ENCODE measurements at regions not wholly inside any gene's neighbourhood (a gene's known extent, or its start where the extent isn't known, plus 50 kb on each side); places are given as distances from the start of the nearest gene placed in this dataset.

DNA sequence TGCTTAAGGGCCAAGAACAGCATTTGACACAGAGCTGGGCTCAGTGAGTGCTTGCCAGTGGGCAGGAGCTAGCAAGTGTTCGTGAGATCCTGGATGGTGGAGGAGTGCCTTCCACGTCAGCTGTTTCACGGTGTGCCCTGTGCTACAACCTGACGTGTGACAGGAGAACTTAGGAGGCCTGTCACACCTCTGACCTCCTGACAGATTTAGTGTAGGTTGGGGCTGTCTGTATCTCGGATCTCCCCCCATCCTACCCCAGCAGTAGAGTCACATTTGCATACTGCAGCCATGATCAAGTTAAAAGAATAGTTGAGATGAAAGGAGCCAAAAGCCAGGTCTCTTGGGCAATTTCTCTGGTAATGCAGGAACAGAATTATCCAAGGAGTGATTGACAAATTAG is 200.8 kb upstream of the CHD6 start:
- Mint-ChIP-seq H3K9me3 (ENCODE audit: low read depth) (no peaks in the 10 kb centered on the region), H3K4me1 (ENCODE audit: low read depth) (no peaks in the 10 kb centered on the region), H3K27me3 (peaks cover 3% of the 10 kb centered on the region), H3K4me3 (no peak overlapping the region), H3K27ac (no peak overlapping the region), H3K36me3 (no peaks in the 10 kb centered on the region)

DNA sequence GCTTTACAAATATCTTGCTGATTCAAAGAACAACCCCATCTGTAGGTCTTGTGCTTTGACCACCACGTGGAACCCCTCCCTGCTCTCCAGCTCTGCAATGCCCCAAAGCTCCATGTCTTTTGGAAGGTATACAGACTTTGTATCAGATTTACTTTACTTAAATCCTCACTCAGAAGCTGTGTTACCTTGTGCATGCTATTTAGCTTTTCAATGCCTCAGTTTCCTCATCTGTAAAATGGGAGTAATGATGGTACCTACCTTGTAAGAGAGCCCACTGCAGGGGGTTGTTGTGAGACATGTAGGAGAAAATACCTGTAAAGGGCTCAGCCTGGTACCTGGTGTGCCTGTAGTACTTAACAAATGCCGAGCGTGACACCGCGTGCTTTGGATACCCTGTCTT is 200.2 kb upstream of the CHD6 start:
- no peak overlapping the region for H3K27ac Mint-ChIP-seq
- H3K36me3 Mint-ChIP-seq, result no peaks in the 10 kb centered on the region
- peaks cover 3% of the 10 kb centered on the region for H3K27me3 Mint-ChIP-seq
- no peaks in the 10 kb centered on the region for H3K9me3 Mint-ChIP-seq (ENCODE audit: low read depth)
- H3K4me3 Mint-ChIP-seq, result no peak overlapping the region
- no peaks in the 10 kb centered on the region for H3K4me1 Mint-ChIP-seq (ENCODE audit: low read depth)

DNA sequence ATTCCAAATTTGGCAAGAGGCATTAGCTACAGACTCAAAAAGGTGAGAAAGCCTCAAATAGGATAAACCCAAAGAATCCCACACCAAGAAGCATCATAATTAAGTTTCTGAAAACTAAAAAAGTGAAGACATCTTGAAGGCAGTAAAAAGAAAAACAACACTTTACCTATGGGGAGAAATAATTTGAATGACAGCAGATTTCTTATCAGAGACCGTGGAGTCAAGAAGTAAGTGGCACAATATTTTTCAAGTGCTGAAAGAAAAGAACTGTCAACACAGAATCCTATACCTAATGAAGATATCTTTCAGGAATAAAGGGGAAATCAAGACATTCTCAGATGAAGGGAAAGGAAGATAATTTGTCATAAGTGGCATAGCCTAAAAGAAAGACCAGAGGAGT is 193.3 kb upstream of the CHD6 start:
- H3K27me3 Mint-ChIP-seq, result peaks cover 5% of the 10 kb centered on the region
- no peak overlapping the region for H3K27ac Mint-ChIP-seq
- H3K4me3 Mint-ChIP-seq, result no peak overlapping the region
- H3K9me3 Mint-ChIP-seq (ENCODE audit: low read depth), result peaks cover 9% of the 10 kb centered on the region
- H3K36me3 Mint-ChIP-seq, result no peaks in the 10 kb centered on the region
- H3K4me1 Mint-ChIP-seq (ENCODE audit: low read depth), result no peaks in the 10 kb centered on the region

DNA sequence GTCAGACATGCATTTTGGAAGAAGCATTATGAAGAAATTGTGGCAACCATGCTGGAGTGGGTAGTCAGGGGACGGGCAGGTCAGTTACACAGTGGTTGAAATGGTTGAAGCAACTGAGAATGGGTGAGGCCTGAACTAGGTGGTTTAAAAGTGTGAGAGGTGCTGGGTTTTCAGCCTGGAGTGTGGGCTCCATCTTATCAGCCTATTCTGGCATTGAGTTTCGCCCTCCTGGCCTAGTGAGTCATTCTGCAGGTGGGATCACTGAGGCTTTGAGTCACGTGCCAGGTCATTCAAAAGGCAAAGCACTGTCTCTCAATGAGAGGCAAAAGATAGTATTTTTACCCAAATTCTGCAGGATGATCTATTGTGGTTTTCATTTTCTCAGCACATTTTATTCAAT is 181.9 kb upstream of the CHD6 start:
- Mint-ChIP-seq H3K4me1 (ENCODE audit: low read depth) (no peaks in the 10 kb centered on the region), H3K4me3 (no peak overlapping the region), H3K27ac (no peak overlapping the region), H3K27me3 (peaks cover 4% of the 10 kb centered on the region), H3K36me3 (no peaks in the 10 kb centered on the region), H3K9me3 (ENCODE audit: low read depth) (no peaks in the 10 kb centered on the region)

DNA sequence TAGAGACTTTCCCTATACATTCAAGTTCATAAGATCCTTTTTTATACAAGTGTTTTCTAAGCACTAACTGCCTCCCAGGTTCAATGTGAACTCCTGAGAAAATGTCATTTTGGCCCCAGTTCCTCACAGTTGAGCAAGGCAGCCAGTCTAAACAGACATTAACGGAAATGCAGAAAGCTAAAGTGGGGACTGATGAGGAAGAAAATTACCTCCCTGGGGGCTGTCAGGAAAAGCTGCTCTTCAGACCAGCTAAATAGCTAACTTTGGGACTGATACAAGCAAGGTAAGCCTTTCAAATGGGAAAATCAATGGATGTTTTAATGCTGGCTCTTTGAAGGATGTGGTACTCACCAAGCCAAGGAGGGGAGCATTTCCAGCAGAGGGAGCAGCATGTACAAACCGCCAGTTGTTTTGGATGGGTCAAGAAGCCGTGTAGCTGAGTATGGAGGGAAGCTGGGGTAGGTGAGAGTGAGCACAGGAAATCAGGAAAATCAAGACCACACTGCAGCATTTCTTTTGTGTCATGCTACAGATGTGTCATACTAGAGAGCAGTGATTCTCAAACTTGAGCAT is 180.8 kb upstream of the CHD6 start:
- no peak overlapping the region for H3K27ac Mint-ChIP-seq
- no peak overlapping the region for H3K4me3 Mint-ChIP-seq
- no peaks in the 10 kb centered on the region for H3K4me1 Mint-ChIP-seq (ENCODE audit: low read depth)
- no peaks in the 10 kb centered on the region for H3K9me3 Mint-ChIP-seq (ENCODE audit: low read depth)
- H3K36me3 Mint-ChIP-seq, result peaks cover 2% of the 10 kb centered on the region
- peaks cover 7% of the 10 kb centered on the region for H3K27me3 Mint-ChIP-seq

DNA sequence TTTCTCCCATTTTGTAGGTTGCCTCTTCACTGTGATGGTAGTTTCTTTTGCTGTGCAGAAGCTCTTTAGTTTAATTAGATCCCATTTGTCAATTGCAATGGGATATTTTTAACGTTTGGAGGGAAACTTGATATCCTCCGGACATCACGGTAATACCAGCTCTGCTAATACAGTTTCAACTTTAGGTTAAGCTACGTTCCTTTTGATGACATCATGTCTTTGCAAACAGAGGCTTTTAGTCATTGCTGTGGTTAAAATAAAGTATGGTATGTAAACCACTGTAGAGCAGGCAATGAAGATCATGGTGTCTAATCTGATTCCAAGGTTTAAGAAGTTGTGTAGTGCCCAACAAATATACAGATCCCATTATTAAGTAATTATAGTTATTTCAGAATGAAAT is 168.0 kb upstream of the CHD6 start:
- Mint-ChIP-seq H3K27ac (no peak overlapping the region), H3K36me3 (no peaks in the 10 kb centered on the region), H3K4me3 (no peak overlapping the region), H3K9me3 (ENCODE audit: low read depth) (no peaks in the 10 kb centered on the region), H3K4me1 (ENCODE audit: low read depth) (no peaks in the 10 kb centered on the region), H3K27me3 (peaks cover 14% of the 10 kb centered on the region)

DNA sequence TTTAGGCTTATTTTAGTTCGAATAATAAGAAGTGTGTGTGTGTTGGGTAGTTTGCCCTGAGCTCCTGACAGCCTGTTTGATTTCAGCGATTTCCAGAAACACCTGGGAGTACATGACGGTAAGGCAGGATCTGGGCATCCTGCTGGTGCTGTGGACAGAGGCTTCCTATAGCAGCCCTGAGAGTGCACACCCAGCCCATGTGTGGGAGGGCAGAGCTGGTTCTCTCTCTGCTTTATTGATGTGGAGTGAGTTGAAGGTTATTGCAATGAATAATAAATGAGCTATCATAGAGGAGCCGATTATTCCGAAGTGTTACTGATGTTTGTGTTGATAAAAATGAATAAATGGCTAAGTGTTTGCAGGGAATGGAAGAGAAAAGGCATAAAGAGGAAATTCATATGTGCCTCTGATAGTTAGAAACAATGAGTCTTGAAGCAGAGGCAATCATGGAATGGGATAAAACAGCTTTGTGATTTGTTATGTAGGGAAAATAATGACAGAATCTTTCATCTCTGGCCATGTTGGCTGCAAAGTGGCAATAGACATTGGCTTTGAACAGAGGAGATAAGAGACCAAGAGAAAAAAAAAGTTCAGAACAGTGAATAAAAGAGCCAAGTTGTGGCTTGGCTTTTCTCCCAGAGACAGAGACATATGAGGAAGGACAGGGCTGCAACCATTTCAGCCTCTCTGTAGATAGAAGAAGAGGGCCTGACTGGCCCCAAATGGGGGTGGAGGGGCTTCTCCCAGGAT is 166.2 kb upstream of the CHD6 start:
- Mint-ChIP-seq H3K9me3 (ENCODE audit: low read depth) (no peaks in the 10 kb centered on the region), H3K27me3 (peaks cover 6% of the 10 kb centered on the region), H3K36me3 (no peaks in the 10 kb centered on the region), H3K4me1 (ENCODE audit: low read depth) (no peaks in the 10 kb centered on the region), H3K27ac (no peak overlapping the region), H3K4me3 (no peak overlapping the region)

DNA sequence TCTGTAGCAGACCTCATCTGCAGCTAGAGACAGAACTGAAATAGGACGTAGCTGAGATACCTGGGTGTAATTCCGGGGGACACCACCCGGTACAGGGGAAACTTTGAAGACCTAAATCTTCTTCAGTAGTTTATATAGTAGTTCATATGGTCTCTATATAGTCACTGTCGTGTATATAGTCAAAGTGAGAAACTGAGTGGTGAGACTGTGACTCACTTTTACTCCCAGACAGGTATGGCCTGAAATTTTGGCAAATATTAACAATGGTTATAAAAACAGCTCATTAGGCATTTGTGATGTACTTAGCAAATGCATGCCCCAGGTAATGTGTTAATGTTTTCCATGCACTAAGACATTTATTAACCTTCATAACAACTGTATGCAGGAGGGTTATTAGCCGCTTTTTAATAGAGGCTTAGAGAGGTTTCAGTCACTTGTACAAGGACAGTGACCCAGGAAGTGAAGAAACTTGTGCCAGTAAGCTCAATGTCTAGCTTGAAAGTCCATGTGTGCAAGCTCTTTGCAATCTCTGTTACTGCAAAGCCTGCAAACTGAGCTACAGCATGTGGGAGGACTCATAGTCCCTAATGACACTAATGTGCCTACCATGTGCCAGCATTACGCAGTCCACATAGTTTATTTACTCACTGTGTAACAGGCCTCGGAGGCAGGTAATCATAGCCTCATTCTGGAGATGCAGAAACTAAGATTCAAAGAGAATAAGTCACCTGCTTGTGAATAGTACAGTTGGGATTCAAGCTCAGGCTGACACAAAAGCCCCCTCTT is 165.4 kb upstream of the CHD6 start:
- Mint-ChIP-seq H3K27ac (no peak overlapping the region), H3K9me3 (ENCODE audit: low read depth) (no peaks in the 10 kb centered on the region), H3K4me1 (ENCODE audit: low read depth) (no peaks in the 10 kb centered on the region), H3K36me3 (no peaks in the 10 kb centered on the region), H3K4me3 (no peak overlapping the region), H3K27me3 (peaks cover 7% of the 10 kb centered on the region)

DNA sequence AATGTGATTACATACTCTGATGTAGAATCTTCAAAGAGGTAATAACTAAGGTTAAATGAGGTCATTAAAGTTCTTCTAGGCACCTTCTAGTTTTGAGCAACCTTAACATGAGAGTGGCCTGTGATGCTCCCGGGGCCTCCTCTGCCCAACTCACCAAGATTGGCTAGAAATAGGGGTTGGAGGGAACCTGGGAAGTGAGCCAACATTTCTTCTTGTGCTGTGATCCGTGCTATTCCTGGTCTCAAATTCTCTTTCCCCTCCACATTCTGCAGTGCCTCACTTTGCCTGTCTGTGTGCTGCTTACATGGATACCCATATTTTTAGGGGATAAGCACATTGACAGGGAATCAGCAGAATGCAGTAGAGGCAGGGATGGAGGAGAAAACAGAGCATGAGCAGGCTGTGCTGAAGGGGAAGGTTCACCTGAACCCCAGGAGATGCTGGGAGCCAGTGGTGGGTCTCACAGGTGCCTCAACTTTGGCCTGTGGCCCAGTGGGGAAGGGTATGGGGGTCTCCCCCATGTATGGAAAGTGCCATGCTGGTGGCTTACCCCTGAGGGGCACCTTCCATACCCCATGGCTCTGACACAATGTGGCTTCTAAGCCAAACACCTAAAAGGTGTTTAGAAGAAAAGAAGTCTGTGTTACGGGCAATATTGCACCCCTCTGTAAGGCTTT is 164.7 kb upstream of the CHD6 start:
- H3K4me1 Mint-ChIP-seq (ENCODE audit: low read depth), result no peaks in the 10 kb centered on the region
- H3K27me3 Mint-ChIP-seq, result peaks cover 6% of the 10 kb centered on the region
- no peak overlapping the region for H3K27ac Mint-ChIP-seq
- H3K9me3 Mint-ChIP-seq (ENCODE audit: low read depth), result no peaks in the 10 kb centered on the region
- no peaks in the 10 kb centered on the region for H3K36me3 Mint-ChIP-seq
- no peak overlapping the region for H3K4me3 Mint-ChIP-seq

DNA sequence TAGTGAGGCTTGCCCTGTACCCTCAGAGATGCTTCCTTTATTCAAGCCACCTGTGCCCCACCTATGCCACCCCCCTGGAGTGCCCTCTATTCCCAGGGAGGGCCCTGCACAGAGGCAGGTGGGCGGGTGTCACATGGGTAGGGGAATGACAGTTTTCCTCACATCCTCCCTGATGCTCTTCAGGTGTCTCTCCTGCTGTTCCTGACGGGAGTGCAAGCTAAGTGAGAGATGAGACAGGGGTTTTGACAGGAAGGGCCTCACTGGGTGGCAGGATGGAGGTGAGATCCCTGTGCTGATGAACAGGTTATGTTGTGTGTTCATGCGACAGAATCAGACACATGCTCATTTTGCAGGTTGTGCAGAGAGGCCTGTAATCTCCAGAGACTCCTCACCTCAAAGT is 164.1 kb upstream of the CHD6 start:
- Mint-ChIP-seq H3K36me3 (no peaks in the 10 kb centered on the region), H3K9me3 (ENCODE audit: low read depth) (no peaks in the 10 kb centered on the region), H3K27ac (no peak overlapping the region), H3K27me3 (peaks cover 6% of the 10 kb centered on the region), H3K4me3 (no peak overlapping the region), H3K4me1 (ENCODE audit: low read depth) (no peaks in the 10 kb centered on the region)

DNA sequence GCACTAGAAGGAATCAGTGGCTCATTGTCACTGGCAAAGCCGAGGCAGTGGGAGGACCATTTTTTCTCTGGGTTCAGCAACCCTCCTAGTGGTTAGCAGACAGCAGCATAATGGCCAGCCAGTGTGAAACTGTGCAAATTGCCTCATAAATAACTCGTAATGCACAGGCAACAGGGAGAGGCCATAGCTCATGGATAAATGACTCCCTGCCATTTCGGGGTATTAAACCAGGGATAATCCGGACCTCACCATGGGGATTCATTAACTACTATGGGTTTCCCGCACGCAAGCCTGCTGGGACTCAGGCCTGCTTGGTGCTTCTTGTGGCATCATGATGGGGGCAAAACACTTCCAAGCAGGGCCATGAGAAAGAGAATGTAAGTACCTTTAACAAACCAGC is 158.2 kb upstream of the CHD6 start:
- no peaks in the 10 kb centered on the region for H3K36me3 Mint-ChIP-seq
- peaks cover 14% of the 10 kb centered on the region for H3K27me3 Mint-ChIP-seq
- H3K4me1 Mint-ChIP-seq (ENCODE audit: low read depth), result no peaks in the 10 kb centered on the region

DNA sequence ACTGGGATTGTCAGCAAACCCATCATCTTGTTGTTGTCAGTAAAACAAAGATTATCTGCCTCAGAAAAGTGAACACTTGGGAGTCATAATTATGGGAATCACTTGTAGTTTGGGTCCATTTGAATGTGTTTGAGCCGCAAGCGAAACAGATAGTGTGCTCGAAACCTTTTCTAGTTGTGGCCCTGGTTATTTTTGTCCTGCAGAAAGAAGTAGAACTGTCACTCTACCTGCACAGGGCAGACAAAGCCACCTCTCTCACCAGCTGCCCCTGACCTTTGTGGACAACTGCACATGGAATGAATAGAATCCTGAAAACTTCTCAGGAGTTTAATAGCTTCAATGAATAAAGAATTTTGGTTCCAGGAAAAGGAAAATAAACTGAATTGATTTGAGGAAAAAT is 156.1 kb upstream of the CHD6 start:
- peaks cover 14% of the 10 kb centered on the region for H3K27me3 Mint-ChIP-seq
- no peak overlapping the region for H3K27ac Mint-ChIP-seq
- H3K36me3 Mint-ChIP-seq, result no peaks in the 10 kb centered on the region
- no peaks in the 10 kb centered on the region for H3K4me1 Mint-ChIP-seq (ENCODE audit: low read depth)
- H3K4me3 Mint-ChIP-seq, result no peak overlapping the region
- no peaks in the 10 kb centered on the region for H3K9me3 Mint-ChIP-seq (ENCODE audit: low read depth)

More for the DNA sequence above, 158.2 kb upstream of the CHD6 start:
- Mint-ChIP-seq H3K4me3 (no peak overlapping the region), H3K27ac (no peak overlapping the region), H3K9me3 (ENCODE audit: low read depth) (no peaks in the 10 kb centered on the region)

DNA sequence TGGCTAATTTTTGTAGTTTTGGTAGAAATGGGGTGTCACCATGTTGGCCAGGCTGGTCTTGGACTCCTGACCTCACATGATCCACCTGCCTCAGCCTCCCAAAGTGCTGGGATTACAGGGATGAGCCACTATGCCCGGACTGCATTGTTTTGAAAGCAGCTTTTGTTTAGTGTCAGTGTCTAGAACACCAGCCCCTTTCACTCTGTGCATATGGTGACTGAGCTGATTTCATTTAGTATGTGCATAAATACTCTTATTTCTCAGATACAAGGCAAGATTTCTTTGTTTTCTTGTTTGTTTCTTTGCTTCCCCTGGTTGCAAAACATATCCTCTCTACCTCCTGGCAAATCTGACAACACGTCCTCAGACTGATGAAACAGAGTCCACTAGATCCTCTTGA is 152.8 kb upstream of the CHD6 start:
- Mint-ChIP-seq H3K4me1 (ENCODE audit: low read depth) (no peaks in the 10 kb centered on the region), H3K36me3 (no peaks in the 10 kb centered on the region), H3K9me3 (ENCODE audit: low read depth) (no peaks in the 10 kb centered on the region), H3K4me3 (no peak overlapping the region), H3K27ac (no peak overlapping the region), H3K27me3 (peaks cover 8% of the 10 kb centered on the region)

DNA sequence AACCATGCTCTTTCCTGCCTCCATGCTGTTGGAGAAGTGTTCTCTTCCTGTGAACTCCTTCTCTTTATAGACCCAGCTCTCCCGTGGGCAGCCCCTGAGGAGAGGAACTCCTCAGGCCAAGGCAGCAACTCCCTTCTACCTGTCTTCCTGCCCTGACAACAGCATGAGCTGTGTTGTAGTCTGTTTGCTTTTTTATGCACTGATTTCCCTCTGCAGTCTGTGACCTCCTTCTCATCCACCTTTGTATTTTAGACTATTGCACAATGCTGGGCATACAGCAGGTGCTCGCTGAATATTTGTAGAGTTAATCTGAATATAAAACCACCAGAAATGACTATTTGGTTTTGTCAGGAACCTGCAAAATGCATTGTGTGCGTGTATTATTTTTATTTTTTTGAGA is 152.2 kb upstream of the CHD6 start:
- Mint-ChIP-seq H3K4me1 (ENCODE audit: low read depth) (no peaks in the 10 kb centered on the region), H3K9me3 (ENCODE audit: low read depth) (no peaks in the 10 kb centered on the region), H3K36me3 (no peaks in the 10 kb centered on the region), H3K27ac (no peak overlapping the region), H3K4me3 (no peak overlapping the region), H3K27me3 (peaks cover 6% of the 10 kb centered on the region)

DNA sequence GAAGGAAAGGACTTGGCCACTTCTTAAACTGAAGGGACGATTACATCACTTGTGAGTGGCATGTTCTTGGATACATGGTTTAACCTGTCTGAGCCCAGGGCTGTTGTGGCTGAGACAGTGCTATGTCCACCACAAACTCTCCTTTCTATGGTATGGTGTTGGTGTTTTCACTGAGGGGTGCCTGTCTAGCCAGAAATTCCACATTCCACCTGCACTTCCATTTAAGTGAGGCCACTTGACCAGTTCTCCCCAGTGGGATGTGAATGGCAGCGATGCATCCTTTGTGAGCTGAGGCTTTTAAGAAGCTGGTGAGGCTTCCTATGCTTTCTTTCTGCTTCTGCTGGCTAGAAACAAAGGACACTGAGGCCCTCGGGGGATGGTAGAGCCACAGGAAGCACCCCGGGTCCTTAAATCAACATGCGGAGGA is 151.4 kb upstream of the CHD6 start:
- H3K27me3 Mint-ChIP-seq, result peaks cover 4% of the 10 kb centered on the region
- H3K4me1 Mint-ChIP-seq (ENCODE audit: low read depth), result no peaks in the 10 kb centered on the region
- H3K27ac Mint-ChIP-seq, result no peak overlapping the region

More for the DNA sequence above, 151.4 kb upstream of the CHD6 start:
- Mint-ChIP-seq H3K4me3 (no peak overlapping the region), H3K36me3 (no peaks in the 10 kb centered on the region), H3K9me3 (ENCODE audit: low read depth) (no peaks in the 10 kb centered on the region)

Data from activated naive CD8-positive, alpha-beta T cell (primary cell).